ENCODE measurements at regions not wholly inside any gene's neighbourhood (a gene's known extent, or its start where the extent isn't known, plus 50 kb on each side); places are given as distances from the start of the nearest gene placed in this dataset.

DNA sequence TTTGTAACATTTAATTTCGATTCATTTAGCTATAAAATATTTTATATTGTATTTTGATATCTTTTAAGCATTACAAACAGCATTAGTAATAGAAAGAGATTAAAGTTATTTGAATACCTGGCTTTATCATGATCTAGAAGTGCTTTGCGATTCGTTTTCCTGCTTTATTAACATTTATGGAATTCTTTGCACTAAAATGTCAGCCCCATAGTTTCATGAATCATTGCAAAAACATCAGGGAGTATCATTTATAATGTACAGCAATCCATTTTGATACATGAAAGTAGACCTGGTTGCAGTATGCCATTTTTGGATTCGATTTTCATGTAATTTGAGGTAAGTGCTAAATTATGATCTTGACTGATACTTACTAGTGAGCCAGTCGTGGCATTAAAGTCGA lies 108.0 kb upstream of the DPYD start:
- Histone ChIP-seq H3K4me3 (ENCODE audit: severe bottlenecking) (no peak overlapping the region), H3K36me3 (ENCODE audit: low read depth) (no peaks in the 10 kb centered on the region), H3K27ac (ENCODE audit: poor library complexity, severe bottlenecking) (no peak overlapping the region), H3K9me3 (ENCODE audit: severe bottlenecking) (peaks cover under 1% of the 10 kb centered on the region), H3K4me1 (ENCODE audit: insufficient read depth, poor library complexity, severe bottlenecking) (peaks cover 23% of the 10 kb centered on the region), H3K27me3 (ENCODE audit: insufficient read depth, poor library complexity, severe bottlenecking) (no peaks in the 10 kb centered on the region)
- no peak for TF ChIP-seq CTCF (IDR thresholded peaks at IDR 0.05; ENCODE audit: poor library complexity, severe bottlenecking)
- no peak for DNase-seq (ENCODE audit: low spot score)
- ATAC-seq (ENCODE audit: low read depth): no peak

DNA sequence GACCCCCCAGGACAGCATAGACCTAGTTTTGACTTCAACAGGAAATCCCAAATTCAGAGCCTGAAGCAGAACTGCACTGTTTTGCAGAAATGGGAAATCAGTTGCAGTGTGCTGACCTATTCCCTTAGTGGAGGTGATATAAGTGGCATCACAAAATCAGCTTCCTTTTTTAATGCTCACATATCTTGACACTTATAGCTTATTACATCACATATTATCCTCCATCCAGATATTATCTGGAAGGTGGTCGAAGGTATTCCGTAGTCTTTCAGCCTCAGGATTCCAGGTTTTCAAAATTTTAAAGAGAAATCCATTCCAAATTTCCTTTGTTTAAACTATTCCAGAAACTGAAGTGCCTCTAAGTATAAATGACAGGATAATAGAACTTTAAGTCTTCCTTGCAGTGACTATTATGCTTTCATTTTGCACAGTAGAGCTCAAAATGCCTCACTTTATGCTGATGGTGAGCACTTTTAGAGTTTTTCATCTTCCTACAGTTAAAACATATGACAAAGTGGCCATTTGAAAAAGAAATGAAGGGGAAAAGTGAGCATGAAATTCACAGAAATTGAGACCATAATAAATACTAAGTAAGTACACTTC lies 106.4 kb upstream of the DPYD start:
- H3K9me3 ChIP-seq (ENCODE audit: severe bottlenecking): peaks cover 3% of the 10 kb centered on the region
- DNase-seq (ENCODE audit: low spot score): no peak

DNA sequence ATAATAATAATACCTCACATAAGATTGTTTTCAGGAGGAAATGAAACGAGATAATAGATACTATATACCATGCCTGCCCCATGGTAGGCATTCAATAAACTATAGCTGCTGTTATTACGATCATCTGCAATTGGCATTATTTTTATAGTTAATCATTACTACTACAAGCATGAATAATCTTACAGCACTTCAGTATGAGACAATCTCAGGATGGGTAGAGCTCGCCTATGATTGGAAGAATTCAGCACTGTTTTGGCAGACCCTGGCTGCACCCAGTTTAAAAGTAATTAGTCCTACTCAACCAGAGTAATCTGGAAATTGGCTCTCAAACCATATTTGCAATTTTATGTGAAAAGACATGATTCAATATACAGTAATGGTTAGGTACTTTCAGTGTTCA lies 105.0 kb upstream of the DPYD start:
- Histone ChIP-seq H3K4me3 (ENCODE audit: severe bottlenecking) (no peak overlapping the region), H3K36me3 (ENCODE audit: low read depth) (no peaks in the 10 kb centered on the region), H3K9me3 (ENCODE audit: severe bottlenecking) (peaks cover 3% of the 10 kb centered on the region), H3K4me1 (ENCODE audit: insufficient read depth, poor library complexity, severe bottlenecking) (peaks cover 23% of the 10 kb centered on the region), H3K27ac (ENCODE audit: poor library complexity, severe bottlenecking) (no peak overlapping the region), H3K27me3 (ENCODE audit: insufficient read depth, poor library complexity, severe bottlenecking) (no peaks in the 10 kb centered on the region)
- no peak for ATAC-seq (ENCODE audit: low read depth)
- DNase-seq (ENCODE audit: low spot score): no peak
- TF ChIP-seq CTCF (IDR thresholded peaks at IDR 0.05; ENCODE audit: poor library complexity, severe bottlenecking): no peak

More for the DNA sequence above, 106.4 kb upstream of the DPYD start:
- Histone ChIP-seq H3K36me3 (ENCODE audit: low read depth) (no peaks in the 10 kb centered on the region), H3K4me3 (ENCODE audit: severe bottlenecking) (no peak overlapping the region), H3K27ac (ENCODE audit: poor library complexity, severe bottlenecking) (no peak overlapping the region), H3K4me1 (ENCODE audit: insufficient read depth, poor library complexity, severe bottlenecking) (peaks cover 23% of the 10 kb centered on the region), H3K27me3 (ENCODE audit: insufficient read depth, poor library complexity, severe bottlenecking) (no peaks in the 10 kb centered on the region)
- TF ChIP-seq CTCF (IDR thresholded peaks at IDR 0.05; ENCODE audit: poor library complexity, severe bottlenecking): no peak
- no peak for ATAC-seq (ENCODE audit: low read depth)

- TF ChIP-seq CTCF (IDR thresholded peaks at IDR 0.05; ENCODE audit: poor library complexity, severe bottlenecking): no peak
- no peak overlapping the region for H3K4me3 ChIP-seq (ENCODE audit: severe bottlenecking)
- peaks cover 3% of the 10 kb centered on the region for H3K9me3 ChIP-seq (ENCODE audit: severe bottlenecking)
- ATAC-seq (ENCODE audit: low read depth) (no peak), DNase-seq (ENCODE audit: low spot score) (no peak)
- no peak overlapping the region for H3K27ac ChIP-seq (ENCODE audit: poor library complexity, severe bottlenecking)
- no peaks in the 10 kb centered on the region for H3K36me3 ChIP-seq (ENCODE audit: low read depth)
- H3K27me3 ChIP-seq (ENCODE audit: insufficient read depth, poor library complexity, severe bottlenecking): no peaks in the 10 kb centered on the region
- H3K4me1 ChIP-seq (ENCODE audit: insufficient read depth, poor library complexity, severe bottlenecking): no peaks in the 10 kb centered on the region
These were observed 100.3 kb upstream of the DPYD start for GRCh38 chr1:98021126-98021525.

DNA sequence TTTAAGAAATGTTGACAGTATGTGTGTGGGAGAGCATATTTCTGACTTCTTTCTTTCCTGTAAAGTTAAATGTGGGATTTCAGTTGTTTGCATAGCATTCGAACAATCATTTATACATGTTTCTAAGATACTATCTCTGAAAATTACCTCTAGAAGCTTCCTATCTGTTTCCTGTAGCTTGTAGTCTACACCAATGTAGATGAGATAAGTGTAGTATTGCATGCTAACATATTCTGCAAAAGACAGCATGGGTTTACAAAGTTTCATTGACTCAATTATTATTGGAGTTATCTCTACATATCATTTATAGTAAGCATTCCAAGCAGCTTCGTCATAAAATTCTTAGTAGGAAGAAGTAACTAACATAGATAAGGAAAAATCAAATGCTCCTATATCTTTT lies 98.9 kb upstream of the DPYD start:
- ATAC-seq (ENCODE audit: low read depth): no peak
- Histone ChIP-seq H3K36me3 (ENCODE audit: low read depth) (no peaks in the 10 kb centered on the region), H3K27me3 (ENCODE audit: insufficient read depth, poor library complexity, severe bottlenecking) (no peaks in the 10 kb centered on the region), H3K4me3 (ENCODE audit: severe bottlenecking) (no peak overlapping the region), H3K27ac (ENCODE audit: poor library complexity, severe bottlenecking) (no peak overlapping the region), H3K4me1 (ENCODE audit: insufficient read depth, poor library complexity, severe bottlenecking) (no peaks in the 10 kb centered on the region), H3K9me3 (ENCODE audit: severe bottlenecking) (peaks cover 3% of the 10 kb centered on the region)
- no peak for DNase-seq (ENCODE audit: low spot score)
- TF ChIP-seq CTCF (IDR thresholded peaks at IDR 0.05; ENCODE audit: poor library complexity, severe bottlenecking): no peak

Data from RWPE2 (cell line).